GM12878 (cell line): ENCODE measurements at regions not wholly inside any gene's neighbourhood (a gene's known extent, or its start where the extent isn't known, plus 50 kb on each side); places are given as distances from the start of the nearest gene placed in this dataset.
"Not testable (repeated sequence)": the region's sequence is repeated elsewhere in the genome, so short reads cannot be mapped to it uniquely, and the experiment has no call there.

Source experiments
- ATAC-seq: fragments of 200-7000 bp; cut with Tn5 transposase; 3 replicates; pipeline ENCODE4 v1.9.1; 2020; ENCODE audit warnings: mild to moderate bottlenecking, moderate library complexity
- BruUV-seq: library from RNA; stranded (reverse); fragments of 400-500 nt; replicated peaks from 2 replicates; lab custom pipeline; 2021; lab: Mats Ljungman, UMichigan
- CTCF ChIA-PET: fragments of 300-600 bp; sonication (Branson Sonifier 250); formaldehyde crosslinking; extraction: SDS; loops from one replicate; lab custom pipeline; 2021; ENCODE audit warnings: inconsistent platforms; lab: Yijun Ruan, JAX
- POLR2A ChIA-PET: fragments of 350-600 bp; formaldehyde crosslinking; extraction: SDS; loops from one replicate; lab custom pipeline; 2021; ENCODE audit warnings: inconsistent platforms; lab: Charles Lee
- RAD21 ChIA-PET: fragments of 300-600 bp; sonication (Branson Sonifier 250); formaldehyde crosslinking; loops from one replicate; lab custom pipeline; 2023; ENCODE audit warnings: antibody characterized with exemption; ENCODE audit not compliant: unreplicated experiment; lab: Charles Lee
- SMC1A ChIA-PET: fragments of 300-600 bp; sonication (Branson Sonifier 250); formaldehyde crosslinking; loops from one replicate; lab custom pipeline; 2023; ENCODE audit not compliant: unreplicated experiment, uncharacterized antibody; lab: Charles Lee
- DNase-seq: peaks from one replicate; pipeline ENCODE4 v3.0.0-alpha.2; 2011; ENCODE audit warnings: low read depth, low spot score
- FAIRE-seq: peaks from 3 replicates; lab custom pipeline; 2011; peaks lifted over from hg19 to GRCh38; lab: Jason Lieb, UNC
- H2AFZ ChIP-seq: 2 replicates; pipeline ENCODE4 v1.6.0; 2011; ENCODE audit warnings: low read depth, low read length, control low read depth; ENCODE audit not compliant: control insufficient read depth
- H3K27ac ChIP-seq: 2 replicates; pipeline ENCODE4 v1.5.1; 2011; ENCODE audit warnings: control low read depth; ENCODE audit not compliant: control insufficient read depth, insufficient read depth
- H3K27me3 ChIP-seq, 2 experiments: replicated peaks in 1 of 2; 2 replicates each; pipeline versions ENCODE4 v1.6.0 to v1.6.1; 2011; ENCODE audit warnings: low read length in 1 of 2; ENCODE audit not compliant: control insufficient read depth in 2 of 2, insufficient read depth in 2 of 2
- H3K36me3 ChIP-seq, 2 experiments: 2 replicates each; pipeline ENCODE4 v1.5.1; 2011; ENCODE audit warnings: low read length in 1 of 2; ENCODE audit not compliant: control insufficient read depth in 2 of 2, insufficient read depth in 2 of 2
- H3K4me1 ChIP-seq: 2 replicates; pipeline ENCODE4 v1.6.1; 2011; ENCODE audit warnings: mild to moderate bottlenecking, low read length, moderate library complexity, mixed read lengths; ENCODE audit not compliant: control insufficient read depth, insufficient read depth
- H3K4me2 ChIP-seq: 2 replicates; pipeline ENCODE4 v1.6.0; 2011; ENCODE audit warnings: control low read depth; ENCODE audit not compliant: control insufficient read depth, insufficient read depth
- H3K4me3 ChIP-seq: fragments of 200-600 bp; sonication (generic); 2 replicates; pipeline ENCODE4 v1.5.1; 2016
- H3K79me2 ChIP-seq: 2 replicates; pipeline ENCODE4 v1.6.0; 2011; ENCODE audit warnings: low read length; ENCODE audit not compliant: control insufficient read depth, insufficient read depth
- H3K9ac ChIP-seq: 2 replicates; pipeline ENCODE4 v1.8.0; 2011; ENCODE audit warnings: low read length, control low read depth, mixed read lengths; ENCODE audit not compliant: control insufficient read depth, insufficient read depth
- H3K9me3 ChIP-seq: replicated peaks from 3 replicates; pipeline ENCODE4 v1.5.1; 2011; ENCODE audit warnings: mild to moderate bottlenecking, low read length; ENCODE audit not compliant: control insufficient read depth, insufficient read depth
- H4K20me1 ChIP-seq: 2 replicates; pipeline ENCODE4 v1.6.0; 2011; ENCODE audit not compliant: control insufficient read depth, insufficient read depth
- BMI1 ChIP-seq: fragments of 450-650 bp; IDR thresholded peaks from 2 replicates; pipeline ENCODE4 v1.6.1; 2016; ENCODE audit warnings: mild to moderate bottlenecking, moderate library complexity, borderline replicate concordance
- MEF2A ChIP-seq: IDR thresholded peaks from 2 replicates; pipeline ENCODE4 v1.6.1; 2011; ENCODE audit warnings: low read depth, mild to moderate bottlenecking, low read length, moderate library complexity; ENCODE audit not compliant: insufficient read depth
- WGBS: methylation state at CpG from one replicate; pipeline ENCODE4 v1.1.6; 2016; ENCODE audit warnings: low lambda C conversion rate; ENCODE audit not compliant: insufficient replicate concordance, insufficient coverage; ENCODE audit errors: missing lambda C conversion rate; 5-methylcytosine and 5-hydroxymethylcytosine counted together
- in situ Hi-C: fragments of 300-500 bp; cut with MboI; formaldehyde crosslinking; loops from 9 replicates; pipeline ENCODE4 v1.14.3; 2018; ENCODE audit warnings: mixed read lengths
- intact Hi-C: fragments of 100-400 bp; cut with micrococcal nuclease; formaldehyde crosslinking; loops from one replicate; pipeline ENCODE4 v1.14.2; 2022; ENCODE audit not compliant: unreplicated experiment

GRCh38 chr19:14300303-14300702, 80.9 kb upstream of the ADGRE5 start:
- TF ChIP-seq MEF2A (no peak), BMI1 (peak; percentile 62; the same call in 1 of the 2 replicates)
- TF ChIP-seq, all 136 proteins: peak for 1
- H4K20me1 ChIP-seq: no peaks in the 10 kb centered on the region
- CTCF ChIA-PET: interaction anchor here (1.0 to 2.7 kb wide), 4 partner anchors 11 to 181 kb away, joined by 3 to 13 read pairs (median 4); partner anchors contain the start of gene ADGRE5
- SMC1A ChIA-PET: interaction anchor here (0.6 to 0.7 kb wide), 2 partner anchors 16 to 51 kb away, joined by 3 to 4 read pairs; no protein-coding TSS in a partner anchor
- no peak overlapping the region for H3K9ac ChIP-seq
- H3K27me3 ChIP-seq: no peaks in the 10 kb centered on the region
- ATAC-seq (no peak), DNase-seq (no peak), FAIRE-seq (no peak)
- no peaks in the 10 kb centered on the region for H3K9me3 ChIP-seq
- RAD21 ChIA-PET: interaction anchor here (1.0 to 1.6 kb wide), 2 partner anchors 11 to 19 kb away, joined by 3 to 4 read pairs; no protein-coding TSS in a partner anchor
- H3K4me1 ChIP-seq: peaks cover 17% of the 10 kb centered on the region
- no peak overlapping the region for H3K27ac ChIP-seq
- no peak overlapping the region for H2AFZ ChIP-seq
- no peaks in the 10 kb centered on the region for H3K79me2 ChIP-seq
- in situ Hi-C loops: no loop called here
- intact Hi-C loops: no loop called here
- no peak overlapping the region for H3K4me2 ChIP-seq
- POLR2A ChIA-PET: no interaction called here
- H3K4me3 ChIP-seq: no peak overlapping the region
- no peaks in the 10 kb centered on the region for H3K36me3 ChIP-seq
- BruUV-seq: no TSS peak
- 46% methylated on average over 6 of the region's 6 CpGs for WGBS

GRCh38 chr19:14299224-14299827, 81.9 kb upstream of the ADGRE5 start:
- H3K27ac ChIP-seq, SMC1A ChIA-PET, BruUV-seq, H4K20me1 ChIP-seq, FAIRE-seq, H3K36me3 ChIP-seq, H3K4me2 ChIP-seq, in situ Hi-C loops, H3K27me3 ChIP-seq, H3K9ac ChIP-seq, H3K9me3 ChIP-seq, H3K79me2 ChIP-seq, ATAC-seq, intact Hi-C loops, DNase-seq, H3K4me3 ChIP-seq, H2AFZ ChIP-seq, POLR2A ChIA-PET: not testable (repeated sequence)
- H3K4me1 ChIP-seq: peaks cover 15% of the 10 kb centered on the region
- ChIA-PET CTCF (interaction anchor here (0.5 kb wide), 1 partner anchor 23 kb away, joined by 3 read pairs; no protein-coding TSS in a partner anchor), RAD21 (interaction anchor here (1.6 kb wide), 1 partner anchor 10 kb away, joined by 4 read pairs; no protein-coding TSS in a partner anchor)
- 86% methylated on average over 13 of the region's 13 CpGs for WGBS

GRCh38 chr19:14297883-14298576, 83.2 kb upstream of the ADGRE5 start:
- BruUV-seq, H3K4me2 ChIP-seq, H3K9ac ChIP-seq, H3K4me3 ChIP-seq, H4K20me1 ChIP-seq, SMC1A ChIA-PET, H3K4me1 ChIP-seq, H3K9me3 ChIP-seq, ATAC-seq, H3K79me2 ChIP-seq, CTCF ChIA-PET, H3K27ac ChIP-seq, FAIRE-seq, intact Hi-C loops, H2AFZ ChIP-seq, H3K27me3 ChIP-seq, DNase-seq, POLR2A ChIA-PET, RAD21 ChIA-PET, H3K36me3 ChIP-seq, in situ Hi-C loops: not testable (repeated sequence)
- 61% methylated on average over 14 of the region's 14 CpGs for WGBS
